ENCODE measurements at regions not wholly inside any gene's neighbourhood (a gene's known extent, or its start where the extent isn't known, plus 50 kb on each side); places are given as distances from the start of the nearest gene placed in this dataset.

GRCh38 chr11:70709596-70709995 is 311.3 kb downstream of the CTTN start:
- H3K4me3 Mint-ChIP-seq, result no peak overlapping the region
- H3K27me3 Mint-ChIP-seq (ENCODE audit: low read depth), result peaks cover 37% of the 10 kb centered on the region
- H3K27ac Mint-ChIP-seq, result no peak overlapping the region
- no peaks in the 10 kb centered on the region for H3K36me3 Mint-ChIP-seq (ENCODE audit: low read depth)
- H3K9me3 Mint-ChIP-seq, result no peaks in the 10 kb centered on the region
- peaks cover 29% of the 10 kb centered on the region for H3K4me1 Mint-ChIP-seq
- TF ChIP-seq, protein P1, sequence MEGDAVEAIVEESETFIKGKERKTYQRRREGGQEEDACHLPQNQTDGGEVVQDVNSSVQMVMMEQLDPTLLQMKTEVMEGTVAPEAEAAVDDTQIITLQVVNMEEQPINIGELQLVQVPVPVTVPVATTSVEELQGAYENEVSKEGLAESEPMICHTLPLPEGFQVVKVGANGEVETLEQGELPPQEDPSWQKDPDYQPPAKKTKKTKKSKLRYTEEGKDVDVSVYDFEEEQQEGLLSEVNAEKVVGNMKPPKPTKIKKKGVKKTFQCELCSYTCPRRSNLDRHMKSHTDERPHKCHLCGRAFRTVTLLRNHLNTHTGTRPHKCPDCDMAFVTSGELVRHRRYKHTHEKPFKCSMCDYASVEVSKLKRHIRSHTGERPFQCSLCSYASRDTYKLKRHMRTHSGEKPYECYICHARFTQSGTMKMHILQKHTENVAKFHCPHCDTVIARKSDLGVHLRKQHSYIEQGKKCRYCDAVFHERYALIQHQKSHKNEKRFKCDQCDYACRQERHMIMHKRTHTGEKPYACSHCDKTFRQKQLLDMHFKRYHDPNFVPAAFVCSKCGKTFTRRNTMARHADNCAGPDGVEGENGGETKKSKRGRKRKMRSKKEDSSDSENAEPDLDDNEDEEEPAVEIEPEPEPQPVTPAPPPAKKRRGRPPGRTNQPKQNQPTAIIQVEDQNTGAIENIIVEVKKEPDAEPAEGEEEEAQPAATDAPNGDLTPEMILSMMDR (IDR thresholded peaks at IDR 0.05; ENCODE audit: unreplicated experiment in 3 of 3), result no peak

- Mint-ChIP-seq H3K4me1 (peaks cover 29% of the 10 kb centered on the region), H3K9me3 (no peaks in the 10 kb centered on the region), H3K36me3 (ENCODE audit: low read depth) (no peaks in the 10 kb centered on the region), H3K27me3 (ENCODE audit: low read depth) (peaks cover 37% of the 10 kb centered on the region), H3K27ac (peak overlapping the region in 1 of 3 experiments; percentile 26), H3K4me3 (no peak overlapping the region)
- TF ChIP-seq, protein P1 (IDR thresholded peaks at IDR 0.05; ENCODE audit: unreplicated experiment in 3 of 3), result no peak
Observed at GRCh38 chr11:70710192-70710591, 311.9 kb downstream of the CTTN start.

DNA sequence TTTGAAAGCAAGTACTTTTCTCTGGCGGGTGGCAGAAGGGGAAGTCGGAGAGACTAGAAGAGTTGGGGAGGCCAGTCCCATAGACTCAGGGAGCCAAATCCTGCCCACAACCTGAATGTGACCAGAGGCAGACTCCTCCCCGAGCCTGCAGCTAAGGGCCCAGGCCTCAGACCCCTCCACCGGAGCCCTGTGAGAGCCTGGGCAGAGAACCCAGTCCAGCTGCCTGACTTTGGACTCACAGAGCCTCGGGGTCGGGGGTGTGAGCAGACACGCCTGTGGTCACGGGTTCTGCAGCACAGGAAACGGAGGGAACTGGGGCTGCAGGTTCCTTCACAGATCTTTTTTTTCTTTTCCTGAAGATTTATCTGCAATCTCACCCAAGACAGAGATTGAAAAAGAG is 312.3 kb downstream of the CTTN start:
- Mint-ChIP-seq H3K4me1 (peaks cover 30% of the 10 kb centered on the region), H3K4me3 (no peak overlapping the region), H3K27me3 (ENCODE audit: low read depth) (peaks cover 37% of the 10 kb centered on the region), H3K27ac (peak overlapping the region in 1 of 3 experiments; percentile 26), H3K36me3 (ENCODE audit: low read depth) (no peaks in the 10 kb centered on the region), H3K9me3 (no peaks in the 10 kb centered on the region)
- TF ChIP-seq, protein P1 (IDR thresholded peaks at IDR 0.05; ENCODE audit: unreplicated experiment in 3 of 3), result no peak

- peaks cover 36% of the 10 kb centered on the region for H3K4me1 Mint-ChIP-seq
- H3K27me3 Mint-ChIP-seq (ENCODE audit: low read depth), result peaks cover 41% of the 10 kb centered on the region
- TF ChIP-seq, protein P1 (IDR thresholded peaks at IDR 0.05; ENCODE audit: unreplicated experiment in 3 of 3), result no peak
- H3K4me3 Mint-ChIP-seq, result no peak overlapping the region
- H3K9me3 Mint-ChIP-seq, result no peaks in the 10 kb centered on the region
- no peak overlapping the region for H3K27ac Mint-ChIP-seq
- H3K36me3 Mint-ChIP-seq (ENCODE audit: low read depth), result no peaks in the 10 kb centered on the region
Observed at GRCh38 chr11:70711095-70711910, 313.0 kb downstream of the CTTN start.

- Mint-ChIP-seq H3K27me3 (ENCODE audit: low read depth) (peaks cover 42% of the 10 kb centered on the region), H3K27ac (no peak overlapping the region), H3K36me3 (ENCODE audit: low read depth) (no peaks in the 10 kb centered on the region), H3K4me1 (peaks cover 36% of the 10 kb centered on the region), H3K9me3 (no peaks in the 10 kb centered on the region), H3K4me3 (no peak overlapping the region)
- TF ChIP-seq, protein P1 (IDR thresholded peaks at IDR 0.05; ENCODE audit: unreplicated experiment in 3 of 3), result no peak
Observed at GRCh38 chr11:70711911-70712185, 313.5 kb downstream of the CTTN start.

- peaks cover 42% of the 10 kb centered on the region for H3K4me1 Mint-ChIP-seq
Observed at GRCh38 chr11:70712471-70712870, 314.1 kb downstream of the CTTN start.

More at GRCh38 chr11:70712471-70712870, 314.1 kb downstream of the CTTN start:
- Mint-ChIP-seq H3K27ac (no peak overlapping the region), H3K4me3 (no peak overlapping the region), H3K36me3 (ENCODE audit: low read depth) (no peaks in the 10 kb centered on the region), H3K27me3 (ENCODE audit: low read depth) (peaks cover 48% of the 10 kb centered on the region), H3K9me3 (no peaks in the 10 kb centered on the region)
- TF ChIP-seq, protein P1 (IDR thresholded peaks at IDR 0.05; ENCODE audit: unreplicated experiment in 3 of 3), result no peak

Data from nephron (organoid).